GM18858 (cell line): ENCODE measurements at regions not wholly inside any gene's neighbourhood (a gene's known extent, or its start where the extent isn't known, plus 50 kb on each side); places are given as distances from the start of the nearest gene placed in this dataset.

Experiments used
- ATAC-seq: cut with Tn5 transposase; IDR thresholded peaks from one replicate; pipeline ENCODE4 v1.9.1; 2021; ENCODE audit not compliant: unreplicated experiment

GRCh38 chr2:57894381-57894780, 152.2 kb upstream of the VRK2 start:
- ATAC-seq: no peak

DNA sequence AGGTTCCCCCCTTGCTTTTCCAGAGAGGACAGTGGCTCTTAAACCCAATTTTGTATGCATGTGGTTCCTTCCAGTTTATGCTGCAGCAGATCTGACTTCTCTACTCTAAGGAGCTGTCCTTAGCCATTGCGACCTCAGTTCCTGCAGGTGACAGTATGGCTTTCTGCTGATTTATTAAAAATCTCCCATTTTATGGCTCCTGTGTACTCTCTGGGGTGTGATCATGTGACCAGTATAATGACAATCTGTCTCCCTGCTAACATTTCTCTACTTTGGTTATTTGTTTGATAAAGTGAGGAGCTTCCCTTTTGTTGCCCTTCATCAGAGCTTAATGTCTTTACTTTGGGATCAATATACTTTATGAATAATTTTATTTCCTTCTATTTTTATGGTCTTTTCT, 148.7 kb upstream of the VRK2 start:
- ATAC-seq: no peak

GRCh38 chr2:57899898-57900297, 146.7 kb upstream of the VRK2 start:
- ATAC-seq: no peak

DNA sequence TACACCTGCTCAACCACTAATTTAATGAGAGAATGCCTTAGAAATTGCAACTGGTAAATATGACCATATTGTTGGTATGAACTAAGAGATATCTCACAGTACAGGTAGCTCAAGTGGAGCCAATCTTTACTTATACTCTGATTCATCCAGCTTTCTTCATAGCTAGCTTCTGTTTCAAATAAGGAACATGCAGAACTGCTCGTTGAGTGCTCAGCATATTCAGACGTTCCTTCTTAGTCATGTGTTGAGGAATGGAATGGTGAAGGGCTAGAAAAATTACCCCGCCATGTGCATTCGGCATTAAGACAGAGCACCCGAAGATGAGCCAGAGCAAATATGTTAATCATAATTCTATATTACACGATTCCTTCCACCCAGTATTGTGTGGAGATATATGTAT, 144.0 kb upstream of the VRK2 start:
- ATAC-seq: no peak

GRCh38 chr2:57906152-57906732, 140.4 kb upstream of the VRK2 start:
- ATAC-seq: peak; percentile 67

GRCh38 chr2:57907411-57907810, 139.2 kb upstream of the VRK2 start:
- ATAC-seq: no peak

- peak; percentile 70 for ATAC-seq
These were observed 137.9 kb upstream of the VRK2 start for GRCh38 chr2:57908736-57909161.

DNA sequence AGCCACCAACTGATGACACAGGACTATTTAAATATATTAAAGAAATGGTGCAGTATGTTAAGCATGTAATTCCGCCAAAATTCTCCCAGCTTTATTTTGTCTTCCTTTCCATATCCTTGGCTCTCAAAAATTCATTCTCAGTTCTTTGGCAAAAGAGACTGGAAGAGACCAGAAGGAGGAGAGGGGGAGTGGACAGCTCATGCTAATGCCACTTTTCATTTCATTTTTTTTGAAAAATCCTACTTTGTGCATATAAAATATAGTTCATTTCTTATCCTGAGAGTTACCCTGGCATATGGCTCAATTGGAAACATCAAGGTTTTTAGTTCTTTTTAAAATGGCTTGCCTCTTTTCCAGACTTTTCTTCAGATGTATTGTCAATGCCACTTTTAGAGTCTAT, 128.5 kb upstream of the VRK2 start:
- no peak for ATAC-seq

- peak; percentile 31 for ATAC-seq
These were observed 126.2 kb upstream of the VRK2 start for GRCh38 chr2:57920342-57920939.

GRCh38 chr2:57934659-57935058, 111.9 kb upstream of the VRK2 start:
- no peak for ATAC-seq

- no peak for ATAC-seq
These were observed 110.4 kb upstream of the VRK2 start for GRCh38 chr2:57936216-57936615.

GRCh38 chr2:57937456-57937855, 109.2 kb upstream of the VRK2 start:
- no peak for ATAC-seq

GRCh38 chr2:57941816-57942215, 104.8 kb upstream of the VRK2 start:
- ATAC-seq: no peak

DNA sequence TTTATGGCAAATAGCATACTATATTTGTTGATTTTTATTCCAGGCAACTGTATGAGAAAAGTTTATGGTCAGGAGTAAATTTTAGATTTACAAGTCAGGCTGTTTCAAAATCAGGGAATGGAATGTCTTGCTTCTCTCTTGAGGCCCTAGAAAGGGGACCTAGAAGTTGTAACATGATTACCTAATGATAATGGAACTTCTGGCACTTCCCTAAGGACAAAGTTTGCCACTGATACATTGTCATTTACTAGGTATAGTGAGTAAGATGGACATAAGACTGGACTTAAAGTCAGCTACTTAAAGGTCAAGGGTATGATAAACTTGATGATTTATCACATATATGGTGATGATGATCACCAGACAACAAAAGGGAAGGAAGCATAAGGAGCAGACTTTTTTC, 103.3 kb upstream of the VRK2 start:
- ATAC-seq: no peak

- no peak for ATAC-seq
These were observed 99.2 kb upstream of the VRK2 start for GRCh38 chr2:57947398-57947797.

DNA sequence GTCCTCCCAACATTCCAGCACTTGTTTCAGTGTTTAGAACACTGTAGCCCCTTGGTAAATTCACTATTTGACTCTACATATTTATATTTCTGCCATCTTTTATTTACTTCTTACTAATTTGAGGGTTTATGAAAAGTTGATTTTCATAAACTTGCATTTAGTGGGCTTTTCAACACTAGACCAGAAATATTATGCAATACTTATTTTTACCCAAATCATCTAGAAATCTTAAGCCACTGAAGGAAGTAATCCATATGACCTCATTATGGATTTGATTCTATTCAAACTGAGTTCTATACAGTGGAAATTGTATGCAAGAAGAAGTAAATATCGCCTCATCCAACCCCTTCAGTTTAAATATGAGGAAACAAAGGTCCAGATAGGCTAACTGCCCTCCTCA, 92.6 kb upstream of the VRK2 start:
- ATAC-seq: no peak

DNA sequence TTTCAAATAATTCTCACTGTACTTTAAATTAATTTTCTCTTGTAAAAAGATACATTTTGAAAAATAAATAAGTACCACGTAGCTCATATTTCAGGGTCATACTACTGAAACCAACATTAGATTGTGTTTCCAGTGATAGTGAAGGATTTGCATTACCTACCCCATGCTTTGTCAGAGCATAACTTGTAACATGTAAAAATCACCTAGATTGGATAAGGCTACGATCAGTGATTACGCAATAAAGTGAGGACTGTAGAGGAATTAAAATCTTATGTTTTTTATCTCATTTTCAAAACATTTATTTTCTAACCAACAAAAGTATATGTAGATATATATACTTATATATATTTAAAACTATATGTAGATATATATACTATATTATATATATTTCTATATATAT, 89.4 kb upstream of the VRK2 start:
- ATAC-seq: no peak

DNA sequence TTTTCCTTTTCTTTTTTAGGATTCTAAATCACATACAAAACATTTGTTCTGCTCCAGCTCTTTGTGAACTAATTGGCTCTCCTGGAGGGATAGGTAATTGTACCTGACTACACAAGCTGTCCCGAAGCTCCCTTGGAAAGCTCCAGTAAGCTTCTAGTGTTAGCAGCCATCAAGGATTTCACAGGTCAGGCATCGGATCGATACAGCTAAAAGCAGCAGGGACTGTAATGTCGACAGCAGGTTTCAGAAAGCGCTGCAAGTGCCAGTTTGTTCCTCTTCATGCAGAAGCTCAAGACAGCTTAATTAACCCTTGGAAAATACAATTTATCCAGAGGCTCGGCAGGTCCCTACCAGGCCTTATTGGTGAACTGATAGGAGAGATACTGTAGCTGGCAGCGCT, 87.2 kb upstream of the VRK2 start:
- ATAC-seq: no peak

GRCh38 chr2:57962861-57963260, 83.7 kb upstream of the VRK2 start:
- no peak for ATAC-seq

DNA sequence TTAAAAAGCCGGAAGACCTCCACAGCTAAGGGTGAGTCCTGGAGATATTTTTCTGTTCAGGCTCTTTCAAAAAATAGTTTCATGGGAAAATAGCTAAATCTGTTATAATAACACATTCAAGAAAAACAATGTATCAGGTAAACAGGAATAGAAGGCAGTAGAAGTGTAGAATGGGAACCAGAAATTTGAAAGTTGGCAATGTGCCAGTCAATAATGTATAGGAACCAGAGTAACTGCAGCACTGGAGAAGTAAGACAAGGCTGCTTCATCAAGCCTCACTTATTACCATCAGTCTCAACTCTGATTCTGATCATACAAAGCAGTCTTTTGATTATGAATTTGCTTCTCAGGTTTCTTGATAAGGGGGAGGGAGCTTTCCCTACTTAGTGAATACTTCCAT, 81.4 kb upstream of the VRK2 start:
- ATAC-seq: no peak

DNA sequence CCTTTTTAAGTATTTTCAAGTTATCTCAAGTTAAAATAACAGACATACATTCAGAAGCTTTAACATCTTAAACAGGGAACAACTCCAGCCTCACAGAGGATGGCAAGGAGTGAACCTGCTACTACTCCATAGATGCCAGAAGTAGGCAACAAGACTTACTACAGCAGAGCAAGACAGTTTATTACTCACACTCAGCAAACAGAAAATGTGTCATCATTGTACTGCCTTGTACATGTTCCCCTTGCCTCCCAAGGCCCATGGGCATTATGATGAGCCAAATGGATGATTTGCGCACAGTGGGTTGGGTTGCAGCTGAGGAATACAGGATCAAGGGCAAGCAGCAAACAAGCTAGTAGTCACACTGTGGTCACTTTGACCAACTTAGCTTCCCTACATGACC, 80.6 kb upstream of the VRK2 start:
- no peak for ATAC-seq

DNA sequence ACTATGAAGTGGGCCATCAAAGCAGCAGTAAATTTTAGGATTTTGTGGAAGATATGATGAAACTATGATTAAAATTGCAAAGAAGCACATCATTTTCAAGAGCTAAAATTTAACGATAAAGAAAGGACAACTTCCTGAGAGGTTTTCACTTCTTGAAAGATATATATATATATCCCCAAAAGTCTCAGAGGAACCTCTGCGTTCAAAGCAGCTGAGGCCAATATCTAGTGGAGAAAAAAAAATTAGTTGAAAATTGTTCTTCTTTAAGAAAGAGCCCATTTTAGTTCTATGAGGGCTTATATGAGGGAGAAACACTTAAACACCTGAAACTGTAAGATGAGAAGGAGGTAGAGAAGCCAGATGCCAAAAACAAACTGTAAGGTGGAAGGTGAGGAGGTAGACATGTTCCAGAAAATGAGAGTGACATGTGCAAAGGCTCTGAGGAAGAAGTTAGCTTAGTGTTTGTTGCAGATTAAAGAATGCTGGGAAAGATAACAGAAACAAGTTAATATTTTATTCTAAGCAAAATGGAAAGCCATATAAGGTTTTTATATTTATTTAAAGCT, 72.9 kb upstream of the VRK2 start:
- no peak for ATAC-seq

GRCh38 chr2:57979158-57979557, 67.4 kb upstream of the VRK2 start:
- ATAC-seq: no peak
